Skeletal muscle tissue (tissue), 3 donors: ENCODE measurements at regions not wholly inside any gene's neighbourhood (a gene's known extent, or its start where the extent isn't known, plus 50 kb on each side); places are given as distances from the start of the nearest gene placed in this dataset.

Experiments used
- H3K27ac ChIP-seq: one replicate; pipeline ENCODE4 v1.7.0; 2013; ENCODE audit warnings: mild to moderate bottlenecking, low read depth, low read length, inconsistent platforms
- H3K27me3 ChIP-seq, 3 donors: one replicate each; pipeline ENCODE4 v1.7.0; 2013; ENCODE audit warnings: low read length in 3 of 3; ENCODE audit not compliant: control insufficient read depth in 3 of 3, insufficient read depth in 3 of 3
- H3K36me3 ChIP-seq, 3 donors: one replicate each; pipeline ENCODE4 v1.7.0; 2013; ENCODE audit warnings: low read length in 3 of 3; ENCODE audit not compliant: control insufficient read depth in 3 of 3, insufficient read depth in 3 of 3
- H3K4me1 ChIP-seq, 3 donors: one replicate each; pipeline ENCODE4 v1.7.0; 2013; ENCODE audit warnings: low read length in 3 of 3, mild to moderate bottlenecking in 3 of 3; ENCODE audit not compliant: control insufficient read depth in 3 of 3, insufficient read depth in 3 of 3
- H3K4me3 ChIP-seq, 3 donors: one replicate each; pipeline ENCODE4 v1.7.0; 2013; ENCODE audit warnings: low read length in 3 of 3
- H3K9ac ChIP-seq, 3 donors: one replicate each; pipeline ENCODE4 v1.7.0; 2013; ENCODE audit warnings: low read length in 3 of 3, mild to moderate bottlenecking in 3 of 3, moderate library complexity in 2 of 3, low read depth in 1 of 3
- H3K9me3 ChIP-seq, 3 donors: one replicate each; pipeline ENCODE4 v1.7.0; 2013; ENCODE audit warnings: low read length in 3 of 3; ENCODE audit not compliant: control insufficient read depth in 3 of 3
- donor health status: Osteomylitis.

DNA sequence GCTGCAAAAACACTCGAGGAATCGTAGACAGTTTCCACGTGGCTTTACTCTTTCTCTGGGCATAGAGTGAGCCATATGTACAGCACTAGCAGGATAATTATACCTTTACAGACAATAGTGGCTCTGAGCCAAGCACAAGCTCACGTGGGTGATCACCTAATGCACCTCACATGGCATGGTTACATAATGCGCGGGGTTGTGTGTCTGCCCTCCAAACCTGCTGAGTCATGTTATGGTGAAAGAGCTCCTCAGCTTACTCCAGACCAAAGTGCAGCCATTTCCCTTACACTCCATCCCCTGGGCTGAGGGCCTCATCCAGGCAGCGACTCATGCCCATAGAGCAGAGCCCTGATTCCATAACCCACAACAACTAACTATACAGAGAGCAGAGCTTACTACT lies 1458.4 kb upstream of the CADM2 start:
- H3K27ac ChIP-seq: no peak overlapping the region
- no peak overlapping the region for H3K9ac ChIP-seq
- no peaks in the 10 kb centered on the region for H3K4me1 ChIP-seq
- H3K4me3 ChIP-seq: no peak overlapping the region
- H3K27me3 ChIP-seq: no peaks in the 10 kb centered on the region
- peaks cover 0 to 5% (median 0%) of the 10 kb centered on the region in 3 donors for H3K9me3 ChIP-seq
- H3K36me3 ChIP-seq: no peaks in the 10 kb centered on the region

DNA sequence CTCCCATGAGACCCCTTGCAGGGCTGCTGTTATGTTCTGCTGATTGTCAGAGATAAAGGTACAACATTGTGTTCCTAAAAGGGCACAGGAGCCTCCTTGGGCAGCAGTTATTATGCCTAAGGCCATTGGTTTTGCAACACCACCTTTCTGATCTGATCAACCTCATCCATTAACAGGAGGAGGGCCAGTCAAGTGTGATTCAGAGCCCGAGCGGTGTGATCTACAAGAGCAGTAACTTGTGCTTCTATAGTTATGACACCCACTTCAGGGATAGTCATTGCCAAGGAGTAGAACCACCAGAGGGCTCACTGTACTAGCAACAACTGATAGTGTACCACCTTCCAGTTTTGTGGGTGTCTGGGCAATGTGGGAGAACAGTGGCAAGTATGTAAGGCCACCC lies 1457.9 kb upstream of the CADM2 start:
- Histone ChIP-seq H3K36me3 (no peaks in the 10 kb centered on the region), H3K9me3 (peaks cover 0 to 5% (median 0%) of the 10 kb centered on the region in 3 donors), H3K4me3 (no peak overlapping the region), H3K27me3 (no peaks in the 10 kb centered on the region), H3K27ac (no peak overlapping the region), H3K9ac (no peak overlapping the region), H3K4me1 (no peaks in the 10 kb centered on the region)

DNA sequence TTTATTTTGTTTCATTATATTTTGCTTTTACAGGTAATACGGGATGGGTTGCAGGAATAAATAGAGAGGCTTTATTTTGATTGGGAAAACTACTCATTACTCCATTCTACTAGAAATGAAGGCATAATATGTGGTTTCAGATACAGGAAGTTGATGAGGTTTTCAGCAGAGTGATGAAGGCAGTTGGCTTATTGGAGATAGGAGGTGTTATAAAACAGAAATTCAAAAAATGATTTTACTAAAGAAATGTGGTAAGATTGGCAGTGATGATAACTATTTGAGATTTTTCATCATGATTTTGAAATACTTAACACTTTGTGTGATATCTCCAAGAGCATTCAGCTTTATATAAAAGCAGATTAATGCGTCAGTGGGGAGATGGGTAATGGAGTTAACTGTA lies 1445.7 kb upstream of the CADM2 start:
- Histone ChIP-seq H3K9me3 (no peaks in the 10 kb centered on the region), H3K4me3 (no peak overlapping the region), H3K27ac (no peak overlapping the region), H3K4me1 (no peaks in the 10 kb centered on the region), H3K9ac (no peak overlapping the region), H3K27me3 (no peaks in the 10 kb centered on the region), H3K36me3 (no peaks in the 10 kb centered on the region)

GRCh38 chr3:83513677-83514076 lies 1445.1 kb upstream of the CADM2 start:
- Histone ChIP-seq H3K9me3 (no peaks in the 10 kb centered on the region), H3K27ac (no peak overlapping the region), H3K27me3 (no peaks in the 10 kb centered on the region), H3K4me1 (no peaks in the 10 kb centered on the region), H3K4me3 (no peak overlapping the region), H3K36me3 (no peaks in the 10 kb centered on the region), H3K9ac (no peak overlapping the region)

GRCh38 chr3:83514130-83514914 lies 1444.5 kb upstream of the CADM2 start:
- Histone ChIP-seq H3K4me1 (no peaks in the 10 kb centered on the region), H3K27ac (no peak overlapping the region), H3K36me3 (no peaks in the 10 kb centered on the region), H3K9me3 (no peaks in the 10 kb centered on the region), H3K9ac (no peak overlapping the region), H3K4me3 (no peak overlapping the region), H3K27me3 (no peaks in the 10 kb centered on the region)

GRCh38 chr3:83515123-83515522 lies 1443.7 kb upstream of the CADM2 start:
- Histone ChIP-seq H3K27ac (no peak overlapping the region), H3K36me3 (no peaks in the 10 kb centered on the region), H3K9ac (no peak overlapping the region), H3K9me3 (no peaks in the 10 kb centered on the region), H3K4me1 (no peaks in the 10 kb centered on the region), H3K27me3 (no peaks in the 10 kb centered on the region), H3K4me3 (no peak overlapping the region)

GRCh38 chr3:83523470-83524073 lies 1435.2 kb upstream of the CADM2 start:
- Histone ChIP-seq H3K36me3 (no peaks in the 10 kb centered on the region), H3K9me3 (no peaks in the 10 kb centered on the region), H3K27ac (no peak overlapping the region), H3K4me1 (no peaks in the 10 kb centered on the region), H3K27me3 (no peaks in the 10 kb centered on the region), H3K4me3 (no peak overlapping the region), H3K9ac (no peak overlapping the region)

DNA sequence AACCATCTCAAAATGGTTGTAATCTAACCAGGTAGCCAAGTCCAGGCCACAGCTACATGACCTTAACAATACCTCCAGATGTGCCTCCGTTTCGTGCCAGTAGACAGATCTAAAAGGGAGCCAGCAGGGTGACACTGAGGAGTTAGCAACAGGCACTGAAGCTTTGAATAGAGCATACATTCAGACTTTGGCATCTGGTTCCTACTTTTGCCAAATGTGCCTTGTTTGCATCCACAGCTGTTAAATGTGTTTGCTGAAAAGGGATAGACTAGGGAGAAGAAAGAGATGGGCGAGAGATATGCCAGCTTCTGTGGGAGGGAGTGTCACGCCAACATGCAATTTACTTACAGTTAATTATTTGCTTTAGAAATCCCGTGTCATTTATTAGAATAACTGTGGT lies 1433.9 kb upstream of the CADM2 start:
- no peak overlapping the region for H3K4me3 ChIP-seq
- no peaks in the 10 kb centered on the region for H3K27me3 ChIP-seq
- H3K27ac ChIP-seq: no peak overlapping the region
- no peaks in the 10 kb centered on the region for H3K9me3 ChIP-seq
- no peak overlapping the region for H3K9ac ChIP-seq
- no peaks in the 10 kb centered on the region for H3K36me3 ChIP-seq
- H3K4me1 ChIP-seq: no peaks in the 10 kb centered on the region

GRCh38 chr3:83559082-83559481 lies 1399.7 kb upstream of the CADM2 start:
- H3K4me1 ChIP-seq: no peaks in the 10 kb centered on the region
- H3K27me3 ChIP-seq: no peaks in the 10 kb centered on the region
- no peaks in the 10 kb centered on the region for H3K36me3 ChIP-seq
- no peak overlapping the region for H3K4me3 ChIP-seq
- no peak overlapping the region for H3K9ac ChIP-seq
- H3K27ac ChIP-seq: no peak overlapping the region
- no peaks in the 10 kb centered on the region for H3K9me3 ChIP-seq

DNA sequence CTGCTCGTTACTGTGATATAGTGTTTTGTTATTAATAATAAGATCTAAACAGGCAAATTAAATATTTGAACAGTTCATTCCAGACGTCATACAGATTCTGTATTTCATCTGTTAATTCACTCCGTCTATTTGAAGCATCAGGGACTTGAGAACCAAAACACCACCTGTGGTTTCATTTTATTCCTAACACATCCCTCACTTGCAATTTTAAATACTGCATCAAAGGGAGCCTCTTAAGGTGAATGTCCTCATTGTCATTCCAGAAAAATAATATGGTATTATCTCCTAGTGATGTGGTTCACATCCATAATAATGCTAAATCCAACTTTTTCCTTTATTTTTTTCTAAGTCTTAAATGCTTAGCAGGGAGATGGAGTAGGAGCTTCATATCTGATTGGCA lies 1390.9 kb upstream of the CADM2 start:
- H3K27me3 ChIP-seq: no peaks in the 10 kb centered on the region
- no peaks in the 10 kb centered on the region for H3K4me1 ChIP-seq
- H3K36me3 ChIP-seq: no peaks in the 10 kb centered on the region
- no peak overlapping the region for H3K4me3 ChIP-seq
- no peaks in the 10 kb centered on the region for H3K9me3 ChIP-seq
- H3K27ac ChIP-seq: no peak overlapping the region
- H3K9ac ChIP-seq: no peak overlapping the region
